Loucy (cell line): ENCODE measurements at regions not wholly inside any gene's neighbourhood (a gene's known extent, or its start where the extent isn't known, plus 50 kb on each side); places are given as distances from the start of the nearest gene placed in this dataset.

Experiments used
- EZH2phosphoT487 ChIP-seq: fragments of 200-600 bp; IDR thresholded peaks from 2 replicates; pipeline ENCODE4 v1.6.1; 2018; ENCODE audit warnings: antibody characterized with exemption, mild to moderate bottlenecking, moderate library complexity, borderline replicate concordance
- TF ChIP-seq, protein P1 (sequence below): fragments of 200-600 bp; sonication (generic); conservative IDR thresholded peaks from 2 replicates; pipeline ENCODE4 v1.5.1; 2014; ENCODE audit warnings: mild to moderate bottlenecking, antibody characterized with exemption, low read length

DNA sequence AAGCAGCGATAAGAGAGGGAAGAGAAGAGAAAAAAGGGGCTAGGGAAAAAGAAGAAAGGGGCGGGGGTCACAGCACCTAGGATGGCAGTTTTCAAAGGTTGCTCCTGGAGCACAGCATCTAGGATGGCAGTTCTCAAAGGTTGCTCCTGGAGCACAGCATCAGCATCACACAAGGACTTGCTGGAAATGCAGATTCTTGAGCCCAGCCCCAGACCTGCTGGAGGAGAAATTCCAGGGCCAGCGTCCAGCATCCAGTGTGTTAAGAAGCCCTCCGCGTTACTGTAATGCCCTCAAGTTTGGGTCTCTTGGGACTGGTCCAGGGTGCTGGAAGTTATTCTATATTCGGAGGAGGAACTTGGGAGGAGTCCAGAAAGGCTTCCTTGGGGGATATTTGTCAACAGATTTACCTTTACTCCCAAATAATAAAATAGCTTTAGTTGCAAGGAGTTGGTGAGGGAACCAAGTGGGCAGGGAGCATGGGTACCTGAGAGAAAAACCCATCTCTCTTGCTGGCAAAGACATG, 519.4 kb downstream of the SHQ1 start:
- TF ChIP-seq, protein P1, sequence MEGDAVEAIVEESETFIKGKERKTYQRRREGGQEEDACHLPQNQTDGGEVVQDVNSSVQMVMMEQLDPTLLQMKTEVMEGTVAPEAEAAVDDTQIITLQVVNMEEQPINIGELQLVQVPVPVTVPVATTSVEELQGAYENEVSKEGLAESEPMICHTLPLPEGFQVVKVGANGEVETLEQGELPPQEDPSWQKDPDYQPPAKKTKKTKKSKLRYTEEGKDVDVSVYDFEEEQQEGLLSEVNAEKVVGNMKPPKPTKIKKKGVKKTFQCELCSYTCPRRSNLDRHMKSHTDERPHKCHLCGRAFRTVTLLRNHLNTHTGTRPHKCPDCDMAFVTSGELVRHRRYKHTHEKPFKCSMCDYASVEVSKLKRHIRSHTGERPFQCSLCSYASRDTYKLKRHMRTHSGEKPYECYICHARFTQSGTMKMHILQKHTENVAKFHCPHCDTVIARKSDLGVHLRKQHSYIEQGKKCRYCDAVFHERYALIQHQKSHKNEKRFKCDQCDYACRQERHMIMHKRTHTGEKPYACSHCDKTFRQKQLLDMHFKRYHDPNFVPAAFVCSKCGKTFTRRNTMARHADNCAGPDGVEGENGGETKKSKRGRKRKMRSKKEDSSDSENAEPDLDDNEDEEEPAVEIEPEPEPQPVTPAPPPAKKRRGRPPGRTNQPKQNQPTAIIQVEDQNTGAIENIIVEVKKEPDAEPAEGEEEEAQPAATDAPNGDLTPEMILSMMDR, result no peak
- TF ChIP-seq EZH2phosphoT487, result no peak
